ENCODE measurements at regions not wholly inside any gene's neighbourhood (a gene's known extent, or its start where the extent isn't known, plus 50 kb on each side); places are given as distances from the start of the nearest gene placed in this dataset.

- peaks cover 0 to 8% (median 0%) of the 10 kb centered on the region in 4 donors for H3K9me3 ChIP-seq
- no peak for DNase-seq (ENCODE audit: low spot score in 2 of 2)
- no peak overlapping the region for H3K27ac ChIP-seq
- H3K4me3 ChIP-seq, result no peak overlapping the region
- H3K36me3 ChIP-seq, result no peaks in the 10 kb centered on the region
- 90 to 95% methylated on average over 4 of the region's 4 CpGs for WGBS, 2 donors
- H3K4me1 ChIP-seq, result no peaks in the 10 kb centered on the region
- H3K27me3 ChIP-seq, result no peaks in the 10 kb centered on the region
- TF ChIP-seq EP300 (IDR thresholded peaks at IDR 0.05), result no peak
- no peak for TF ChIP-seq CTCF (IDR thresholded peaks at IDR 0.05)
- no peak for TF ChIP-seq POLR2A (IDR thresholded peaks at IDR 0.05)
Measured at GRCh38 chr2:106658616-106659015, 171.5 kb downstream of the CD8B2 start.

GRCh38 chr2:106664669-106665068, 177.5 kb downstream of the CD8B2 start:
- no peak for DNase-seq (ENCODE audit: low spot score in 2 of 2)
- Histone ChIP-seq H3K4me3 (no peak overlapping the region), H3K27ac (no peak overlapping the region), H3K36me3 (no peaks in the 10 kb centered on the region), H3K4me1 (no peaks in the 10 kb centered on the region), H3K9me3 (peaks cover 0 to 12% (median 0%) of the 10 kb centered on the region in 4 donors), H3K27me3 (no peaks in the 10 kb centered on the region)
- TF ChIP-seq EP300 (IDR thresholded peaks at IDR 0.05), result no peak
- 68 to 72% methylated on average over 3 of the region's 3 CpGs for WGBS, 2 donors

- Histone ChIP-seq H3K27ac (no peak overlapping the region), H3K27me3 (no peaks in the 10 kb centered on the region), H3K9me3 (peaks cover 0 to 25% (median 0%) of the 10 kb centered on the region in 4 donors), H3K4me1 (no peaks in the 10 kb centered on the region), H3K4me3 (no peak overlapping the region), H3K36me3 (no peaks in the 10 kb centered on the region)
- TF ChIP-seq POLR2A (IDR thresholded peaks at IDR 0.05) (no peak), EP300 (IDR thresholded peaks at IDR 0.05) (no peak), CTCF (IDR thresholded peaks at IDR 0.05) (no peak)
- WGBS, 2 donors, result 87 to 97% methylated on average over 2 of the region's 2 CpGs
- DNase-seq (ENCODE audit: low spot score in 2 of 2), result no peak
Measured at GRCh38 chr2:106667478-106668070, 180.4 kb downstream of the CD8B2 start.

GRCh38 chr2:106685180-106685897, 198.2 kb downstream of the CD8B2 start:
- WGBS, 2 donors, result 100% methylated on average over 2 of the region's 2 CpGs
- no peak overlapping the region for H3K27ac ChIP-seq
- H3K9me3 ChIP-seq, result peaks cover 0 to 18% (median 0%) of the 10 kb centered on the region in 4 donors
- H3K36me3 ChIP-seq, result no peaks in the 10 kb centered on the region
- TF ChIP-seq CTCF (IDR thresholded peaks at IDR 0.05) (no peak), EP300 (IDR thresholded peaks at IDR 0.05) (no peak), POLR2A (IDR thresholded peaks at IDR 0.05) (no peak)
- H3K4me3 ChIP-seq, result no peak overlapping the region
- no peaks in the 10 kb centered on the region for H3K27me3 ChIP-seq
- DNase-seq (ENCODE audit: low spot score in 2 of 2), result no peak
- no peaks in the 10 kb centered on the region for H3K4me1 ChIP-seq

- H3K27ac ChIP-seq, result no peak overlapping the region
- no peaks in the 10 kb centered on the region for H3K4me1 ChIP-seq
- H3K36me3 ChIP-seq, result no peaks in the 10 kb centered on the region
- DNase-seq (ENCODE audit: low spot score in 2 of 2), result no peak
- peaks cover 0 to 18% (median 0%) of the 10 kb centered on the region in 4 donors for H3K9me3 ChIP-seq
- no peak overlapping the region for H3K4me3 ChIP-seq
- no peaks in the 10 kb centered on the region for H3K27me3 ChIP-seq
- no peak for TF ChIP-seq EP300 (IDR thresholded peaks at IDR 0.05)
- TF ChIP-seq POLR2A (IDR thresholded peaks at IDR 0.05), result no peak
- TF ChIP-seq CTCF (IDR thresholded peaks at IDR 0.05), result no peak
- WGBS, 2 donors, result 91 to 93% methylated on average over 1 of the region's 1 CpG
Measured at GRCh38 chr2:106686814-106687213, 199.2 kb downstream of the ST6GAL2 start.
